Activated naive CD4-positive, alpha-beta T cell (primary cell): ENCODE measurements at regions not wholly inside any gene's neighbourhood (a gene's known extent, or its start where the extent isn't known, plus 50 kb on each side); places are given as distances from the start of the nearest gene placed in this dataset.
"Not testable (repeated sequence)": the region's sequence is repeated elsewhere in the genome, so short reads cannot be mapped to it uniquely, and the experiment has no call there.

Experiments
- DNase-seq, 4 experiments: peaks; one replicate each; lab custom pipeline; 2025; lab: John Stamatoyannopoulos, UW

- no peak for DNase-seq
These were observed 119.6 kb upstream of the S1PR3 start for GRCh38 chr9:88871669-88872068.

- no peak for DNase-seq
These were observed 118.9 kb upstream of the S1PR3 start for GRCh38 chr9:88872192-88872946.

- no peak for DNase-seq
These were observed 117.6 kb upstream of the S1PR3 start for GRCh38 chr9:88873635-88874034.

GRCh38 chr9:88874391-88874790, 116.9 kb upstream of the S1PR3 start:
- no peak for DNase-seq

- no peak for DNase-seq
These were observed 115.7 kb upstream of the S1PR3 start for GRCh38 chr9:88875400-88876120.

- no peak for DNase-seq
These were observed 111.1 kb upstream of the S1PR3 start for GRCh38 chr9:88880199-88880598.

- DNase-seq = not testable (repeated sequence)
These were observed 107.0 kb upstream of the S1PR3 start for GRCh38 chr9:88884291-88884690.

GRCh38 chr9:88886762-88887161, 104.5 kb upstream of the S1PR3 start:
- DNase-seq = not testable (repeated sequence)

- DNase-seq = no peak
These were observed 101.9 kb upstream of the S1PR3 start for GRCh38 chr9:88889386-88889785.

GRCh38 chr9:88890546-88890945, 100.7 kb upstream of the S1PR3 start:
- DNase-seq = no peak

GRCh38 chr9:88891040-88891439, 100.2 kb upstream of the S1PR3 start:
- no peak for DNase-seq

- DNase-seq = no peak
These were observed 98.5 kb upstream of the S1PR3 start for GRCh38 chr9:88892724-88893123.

GRCh38 chr9:88897081-88897480, 94.2 kb upstream of the S1PR3 start:
- no peak for DNase-seq

- DNase-seq = no peak
These were observed 93.1 kb upstream of the S1PR3 start for GRCh38 chr9:88898039-88898720.

GRCh38 chr9:88905506-88905905, 85.8 kb upstream of the S1PR3 start:
- DNase-seq = no peak

GRCh38 chr9:88915916-88916315, 75.4 kb upstream of the S1PR3 start:
- DNase-seq = no peak

GRCh38 chr9:88916894-88917293, 74.4 kb upstream of the S1PR3 start:
- DNase-seq = no peak

GRCh38 chr9:88917375-88917774, 73.9 kb upstream of the S1PR3 start:
- DNase-seq = no peak

- not testable (repeated sequence) for DNase-seq
These were observed 72.7 kb upstream of the S1PR3 start for GRCh38 chr9:88918537-88918936.

GRCh38 chr9:88920645-88921044, 70.6 kb upstream of the S1PR3 start:
- no peak for DNase-seq

- peak in 1 of 4 experiments; percentile 9 for DNase-seq
These were observed 69.2 kb upstream of the S1PR3 start for GRCh38 chr9:88922091-88922490.

GRCh38 chr9:88923092-88923491, 68.2 kb upstream of the S1PR3 start:
- no peak for DNase-seq
